HepG2 (cell line): ENCODE measurements at regions not wholly inside any gene's neighbourhood (a gene's known extent, or its start where the extent isn't known, plus 50 kb on each side); places are given as distances from the start of the nearest gene placed in this dataset.

Source experiments
- ATAC-seq: fragments of 200-7000 bp; cut with Tn5 transposase; 3 replicates; pipeline ENCODE4 v1.9.1; 2020; ENCODE audit warnings: mild to moderate bottlenecking, moderate library complexity
- BruUV-seq: library from RNA; stranded (reverse); fragments of 400-500 nt; replicated peaks from 2 replicates; lab custom pipeline; 2021; lab: Mats Ljungman, UMichigan
- CTCF ChIA-PET: fragments of 300-600 bp; formaldehyde crosslinking; extraction: SDS; loops from one replicate; lab custom pipeline; 2021; ENCODE audit warnings: low total read pairs, inconsistent platforms, low intra/inter-chr PET ratio; lab: Yijun Ruan, JAX
- POLR2A ChIA-PET: fragments of 350-600 bp; sonication (Branson Sonifier 250); formaldehyde crosslinking; loops from one replicate; lab custom pipeline; 2020; ENCODE audit warnings: antibody characterized with exemption, inconsistent platforms; lab: Yijun Ruan, JAX
- DNase-seq: peaks from one replicate; pipeline ENCODE4 v3.0.0-alpha.2; 2015; ENCODE audit warnings: low spot score
- FAIRE-seq: peaks from 3 replicates; lab custom pipeline; 2011; peaks lifted over from hg19 to GRCh38; lab: Jason Lieb, UNC
- H2AFZ ChIP-seq: one replicate; pipeline ENCODE4 v1.6.1; 2011; ENCODE audit warnings: low read length, inconsistent platforms
- H3K27ac ChIP-seq: fragments of 300-600 bp; 3 replicates; pipeline ENCODE4 v1.8.0; 2011; ENCODE audit warnings: mixed run types, mild to moderate bottlenecking, mixed read lengths, low read length, inconsistent platforms; ENCODE audit not compliant: insufficient read depth; ENCODE audit errors: extremely low read length
- H3K27me3 ChIP-seq, 2 experiments: fragments of 200-600 bp in 1 of 2; 2 replicates in 1 of 2; 3 replicates in 1 of 2; pipeline versions ENCODE4 v1.6.0 to v1.8.0; 2011; ENCODE audit warnings: low read length in 2 of 2, mild to moderate bottlenecking in 2 of 2, moderate library complexity in 2 of 2, inconsistent platforms in 1 of 2; ENCODE audit not compliant: insufficient read depth in 2 of 2, control insufficient read depth in 1 of 2
- H3K36me3 ChIP-seq, 2 experiments: fragments of 200-600 bp in 1 of 2; replicated peaks in 1 of 2; 2 replicates in 1 of 2; 3 replicates in 1 of 2; pipeline versions ENCODE4 v1.5.1 to v1.8.0; 2011; ENCODE audit warnings: low read length in 2 of 2, inconsistent platforms in 1 of 2; ENCODE audit not compliant: insufficient read depth in 2 of 2, control insufficient read depth in 1 of 2
- H3K4me1 ChIP-seq: 2 replicates; pipeline ENCODE4 v1.5.1; 2012; ENCODE audit warnings: low read length, inconsistent platforms; ENCODE audit not compliant: insufficient read depth
- H3K4me2 ChIP-seq: 2 replicates; pipeline ENCODE4 v1.6.0; 2011; ENCODE audit warnings: low read depth, low read length, inconsistent platforms
- H3K4me3 ChIP-seq, 3 experiments: fragments of 200-600 bp in 1 of 3; sonication (generic), shearing (Covaris generic) in 1 of 3; replicated peaks in 1 of 3; 2 replicates each; pipeline ENCODE4 v1.5.1; 2011 to 2016; ENCODE audit warnings: low read length in 3 of 3, inconsistent platforms in 2 of 3, low read depth in 2 of 3, mild to moderate bottlenecking in 2 of 3, control low read depth in 1 of 3, mixed read lengths in 1 of 3; ENCODE audit not compliant: insufficient read depth in 1 of 3
- H3K79me2 ChIP-seq: one replicate; pipeline ENCODE4 v1.6.1; 2011; ENCODE audit warnings: low read length, inconsistent platforms; ENCODE audit not compliant: insufficient read depth
- H3K9ac ChIP-seq: 2 replicates; pipeline ENCODE4 v1.6.0; 2011; ENCODE audit warnings: mild to moderate bottlenecking, low read depth, low read length, inconsistent platforms; ENCODE audit not compliant: insufficient read depth
- H3K9me3 ChIP-seq: 2 replicates; pipeline ENCODE4 v1.5.1; 2012; ENCODE audit warnings: mild to moderate bottlenecking, low read length
- H4K20me1 ChIP-seq: 2 replicates; pipeline ENCODE4 v1.6.0; 2011; ENCODE audit warnings: inconsistent platforms, mild to moderate bottlenecking, low read length, moderate library complexity; ENCODE audit not compliant: insufficient read depth
- CREB1 ChIP-seq, 2 experiments: fragments of 450-650 bp in 1 of 2; IDR thresholded peaks; 2 replicates each; pipeline ENCODE4 v1.6.1; 2016 to 2017; ENCODE audit warnings: control low read depth in 1 of 2, mild to moderate bottlenecking in 1 of 2, missing compliant biosample characterization in 1 of 2, missing genetic modification characterization in 1 of 2
- EHMT2 ChIP-seq: fragments of 200-600 bp; sonication (generic); IDR thresholded peaks from 2 replicates; pipeline ENCODE4 v1.7.0; 2017; ENCODE audit warnings: antibody characterized with exemption, low read depth, low read length, borderline replicate concordance
- ELF4 ChIP-seq: sonication (generic); formaldehyde crosslinking; IDR thresholded peaks from 2 replicates; pipeline ENCODE4 v1.5.0; 2020; ENCODE audit warnings: missing genetic modification reagents, mild to moderate bottlenecking, moderate library complexity, borderline replicate concordance
- FOXK2 ChIP-seq: fragments of 450-650 bp; IDR thresholded peaks from 2 replicates; pipeline ENCODE4 v1.6.1; 2016
- KAT2B ChIP-seq: fragments of 150-350 bp; IDR thresholded peaks from 2 replicates; pipeline ENCODE4 v1.6.1; 2014; ENCODE audit warnings: low read depth, low read length, borderline replicate concordance
- SP1 ChIP-seq, 2 experiments: fragments of 450-650 bp in 1 of 2; sonication (generic) in 1 of 2; formaldehyde crosslinking in 1 of 2; IDR thresholded peaks; 2 replicates each; pipeline versions ENCODE4 v1.4.0 to v1.6.1; 2016 to 2020; ENCODE audit warnings: missing genetic modification reagents in 1 of 2
- U2AF2 ChIP-seq: fragments of 200-400 bp; formaldehyde crosslinking; IDR thresholded peaks from 2 replicates; pipeline ENCODE4 v1.6.1; 2017; ENCODE audit warnings: low read depth, mild to moderate bottlenecking, low read length
- ZNF652 ChIP-seq: IDR thresholded peaks from 2 replicates; pipeline ENCODE4 v1.6.1; 2016; ENCODE audit warnings: low read depth, borderline replicate concordance
- ZNF761 ChIP-seq: sonication (generic); formaldehyde crosslinking; conservative IDR thresholded peaks from 2 replicates; pipeline ENCODE4 v1.4.0; 2020; ENCODE audit warnings: mild to moderate bottlenecking, missing genetic modification reagents
- ZNF777 ChIP-seq: sonication (generic); formaldehyde crosslinking; IDR thresholded peaks from 2 replicates; pipeline ENCODE4 v1.4.0; 2020; ENCODE audit warnings: missing genetic modification reagents
- WGBS: methylation state at CpG from one replicate; pipeline ENCODE4 v1.1.6; 2017; ENCODE audit warnings: low lambda C conversion rate; 5-methylcytosine and 5-hydroxymethylcytosine counted together
- in situ Hi-C: cut with HindIII; loops from 2 replicates; pipeline ENCODE4 v1.10.0; 2017; ENCODE audit warnings: low pct_unique_long_range_greater_than_20kb; ENCODE audit not compliant: extremely low pct_ligation_motif_present
- intact Hi-C: fragments of 100-400 bp; cut with micrococcal nuclease; formaldehyde crosslinking; loops from one replicate; pipeline ENCODE4 v1.10.0; 2022; ENCODE audit not compliant: unreplicated experiment

GRCh38 chr11:29025001-29025400 lies 916.8 kb downstream of the METTL15 start:
- Histone ChIP-seq H3K4me1 (no peaks in the 10 kb centered on the region), H3K36me3 (no peaks in the 10 kb centered on the region), H3K9me3 (peaks cover 64% of the 10 kb centered on the region), H3K4me2 (no peak overlapping the region), H3K27me3 (no peaks in the 10 kb centered on the region), H4K20me1 (no peaks in the 10 kb centered on the region), H3K9ac (no peak overlapping the region), H3K79me2 (no peaks in the 10 kb centered on the region), H3K4me3 (no peak overlapping the region), H3K27ac (no peak overlapping the region), H2AFZ (no peak overlapping the region)
- ATAC-seq = no peak
- CTCF ChIA-PET = no interaction called here
- DNase-seq = no peak
- POLR2A ChIA-PET = no interaction called here
- FAIRE-seq = no peak
- WGBS = 4% methylated on average over 3 of the region's 3 CpGs
- intact Hi-C loops (no loop called here), in situ Hi-C loops (no loop called here)
- TF ChIP-seq SP1 (IDR thresholded peaks at IDR 0.05) (no peak), SP1 (CRISPR knock-in tag; IDR thresholded peaks at IDR 0.05) (no peak), ZNF652 (CRISPR knock-in tag) (no peak), U2AF2 (no peak), ELF4 (no peak), KAT2B (no peak), ZNF761 (CRISPR knock-in tag) (no peak), EHMT2 (no peak), ZNF777 (CRISPR knock-in tag) (no peak)
- no TSS peak for BruUV-seq

GRCh38 chr11:29024386-29024785 lies 916.2 kb downstream of the METTL15 start:
- no peak overlapping the region for H2AFZ ChIP-seq
- no peak for DNase-seq
- in situ Hi-C loops = no loop called here
- H3K9ac ChIP-seq = no peak overlapping the region
- no peak overlapping the region for H3K4me3 ChIP-seq
- no peak for ATAC-seq
- H3K9me3 ChIP-seq = peaks cover 58% of the 10 kb centered on the region
- H3K79me2 ChIP-seq = no peaks in the 10 kb centered on the region
- H3K36me3 ChIP-seq = no peaks in the 10 kb centered on the region
- no peaks in the 10 kb centered on the region for H4K20me1 ChIP-seq
- POLR2A ChIA-PET = no interaction called here
- intact Hi-C loops = no loop called here
- CTCF ChIA-PET = no interaction called here
- H3K27me3 ChIP-seq = no peaks in the 10 kb centered on the region
- TF ChIP-seq FOXK2 (no peak), CREB1 (IDR thresholded peaks at IDR 0.05) (peak; percentile 18; the same call in 1 of the 2 replicates), CREB1 (CRISPR knock-in tag; IDR thresholded peaks at IDR 0.05) (no peak)
- no peak overlapping the region for H3K4me2 ChIP-seq
- FAIRE-seq = no peak
- no TSS peak for BruUV-seq
- 1% methylated on average over 4 of the region's 4 CpGs for WGBS
- no peak overlapping the region for H3K27ac ChIP-seq
- H3K4me1 ChIP-seq = no peaks in the 10 kb centered on the region
